AG09319 (cell line): ENCODE measurements at regions not wholly inside any gene's neighbourhood (a gene's known extent, or its start where the extent isn't known, plus 50 kb on each side); places are given as distances from the start of the nearest gene placed in this dataset.
"Not testable (repeated sequence)": the region's sequence is repeated elsewhere in the genome, so short reads cannot be mapped to it uniquely, and the experiment has no call there.

ENCODE experiments used
- DNase-seq: peaks from one replicate; pipeline ENCODE4 v3.0.0-alpha.2; 2010; ENCODE audit warnings: low read depth; ENCODE audit errors: extremely low read depth
- TF ChIP-seq, protein P1 (sequence below): IDR thresholded peaks from 2 replicates; pipeline ENCODE4 v1.5.1; 2011; ENCODE audit warnings: low read depth, mild to moderate bottlenecking, inconsistent platforms, low read length, moderate library complexity

DNA sequence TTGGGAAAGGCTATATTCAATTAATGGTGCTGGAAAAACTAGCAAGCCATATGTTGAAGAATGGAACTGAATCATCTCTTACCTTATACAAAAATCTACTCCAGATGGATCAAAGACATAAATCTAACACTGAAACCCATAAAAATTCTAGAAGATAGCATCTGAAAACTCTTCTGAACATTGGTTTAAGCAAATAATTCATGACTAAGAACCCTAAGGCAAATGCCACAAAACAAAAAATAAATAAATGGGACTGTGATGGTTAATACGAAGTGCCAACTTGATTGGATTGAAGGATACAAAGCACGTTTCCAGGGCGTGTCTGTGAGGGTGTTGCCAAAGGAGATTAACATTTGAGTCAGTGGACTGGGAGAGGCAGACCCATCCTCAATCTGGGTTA, 1130.0 kb downstream of the DNAJB9 start:
- TF ChIP-seq, protein P1, sequence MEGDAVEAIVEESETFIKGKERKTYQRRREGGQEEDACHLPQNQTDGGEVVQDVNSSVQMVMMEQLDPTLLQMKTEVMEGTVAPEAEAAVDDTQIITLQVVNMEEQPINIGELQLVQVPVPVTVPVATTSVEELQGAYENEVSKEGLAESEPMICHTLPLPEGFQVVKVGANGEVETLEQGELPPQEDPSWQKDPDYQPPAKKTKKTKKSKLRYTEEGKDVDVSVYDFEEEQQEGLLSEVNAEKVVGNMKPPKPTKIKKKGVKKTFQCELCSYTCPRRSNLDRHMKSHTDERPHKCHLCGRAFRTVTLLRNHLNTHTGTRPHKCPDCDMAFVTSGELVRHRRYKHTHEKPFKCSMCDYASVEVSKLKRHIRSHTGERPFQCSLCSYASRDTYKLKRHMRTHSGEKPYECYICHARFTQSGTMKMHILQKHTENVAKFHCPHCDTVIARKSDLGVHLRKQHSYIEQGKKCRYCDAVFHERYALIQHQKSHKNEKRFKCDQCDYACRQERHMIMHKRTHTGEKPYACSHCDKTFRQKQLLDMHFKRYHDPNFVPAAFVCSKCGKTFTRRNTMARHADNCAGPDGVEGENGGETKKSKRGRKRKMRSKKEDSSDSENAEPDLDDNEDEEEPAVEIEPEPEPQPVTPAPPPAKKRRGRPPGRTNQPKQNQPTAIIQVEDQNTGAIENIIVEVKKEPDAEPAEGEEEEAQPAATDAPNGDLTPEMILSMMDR: no peak

DNA sequence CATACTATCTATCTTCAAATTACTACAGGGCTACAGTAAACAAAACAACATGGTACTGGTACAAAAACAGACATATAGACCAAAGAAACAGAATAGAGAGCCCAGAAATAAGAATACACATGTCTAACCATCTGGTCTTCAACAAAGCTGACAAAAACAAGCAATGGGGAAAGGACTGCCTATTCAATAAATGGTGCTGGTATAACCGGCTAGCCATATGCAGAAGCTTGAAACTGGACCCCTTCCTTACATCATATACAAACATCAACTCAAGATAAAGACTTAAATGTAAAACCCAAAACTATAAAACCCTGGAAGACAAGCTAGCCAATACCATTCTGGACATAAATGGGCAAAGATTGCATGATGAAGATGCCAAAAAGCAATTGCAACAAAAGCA, 1143.7 kb downstream of the DNAJB9 start:
- TF ChIP-seq, protein P1: no peak
- DNase-seq: no peak

More for the DNA sequence above, 1130.0 kb downstream of the DNAJB9 start:
- DNase-seq: no peak

DNA sequence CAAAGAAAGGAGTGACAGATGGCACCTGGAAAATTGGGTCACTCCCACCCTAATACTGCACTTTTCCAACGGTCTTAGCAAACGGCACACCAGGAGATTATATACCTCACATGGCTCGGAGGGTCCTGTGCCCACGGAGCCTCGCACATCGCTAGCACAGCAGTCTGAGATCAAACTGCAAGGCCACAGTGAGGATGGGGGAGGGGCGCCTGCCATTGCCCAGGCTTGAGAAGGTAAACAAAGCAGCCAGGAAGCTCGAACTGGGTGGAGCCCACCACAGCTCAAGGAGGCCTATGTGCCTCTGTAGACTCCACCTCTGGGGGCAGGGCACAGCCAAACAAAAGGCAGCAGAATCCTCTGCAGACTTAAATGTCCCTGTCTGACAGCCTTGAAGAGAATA, 1149.7 kb downstream of the DNAJB9 start:
- DNase-seq: not testable (repeated sequence)

DNA sequence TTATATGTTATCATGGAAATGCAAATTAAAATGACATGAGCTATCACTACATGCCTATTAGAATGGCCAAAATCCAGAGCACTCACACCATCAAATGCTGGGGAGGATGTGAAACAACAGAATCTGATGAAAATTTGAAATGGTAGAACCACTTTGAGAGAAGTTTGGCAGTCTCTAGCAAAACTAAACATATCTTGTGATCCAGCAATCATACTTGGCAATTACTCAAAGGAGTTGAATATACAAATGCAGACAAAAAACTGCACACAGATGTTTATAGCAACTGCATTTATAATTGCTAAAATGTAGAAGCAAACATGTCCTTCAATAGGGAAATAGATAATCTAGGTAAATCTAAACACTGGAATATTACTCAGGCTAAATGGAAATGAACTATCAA, 1164.9 kb downstream of the DNAJB9 start:
- TF ChIP-seq, protein P1: no peak
- no peak for DNase-seq

DNA sequence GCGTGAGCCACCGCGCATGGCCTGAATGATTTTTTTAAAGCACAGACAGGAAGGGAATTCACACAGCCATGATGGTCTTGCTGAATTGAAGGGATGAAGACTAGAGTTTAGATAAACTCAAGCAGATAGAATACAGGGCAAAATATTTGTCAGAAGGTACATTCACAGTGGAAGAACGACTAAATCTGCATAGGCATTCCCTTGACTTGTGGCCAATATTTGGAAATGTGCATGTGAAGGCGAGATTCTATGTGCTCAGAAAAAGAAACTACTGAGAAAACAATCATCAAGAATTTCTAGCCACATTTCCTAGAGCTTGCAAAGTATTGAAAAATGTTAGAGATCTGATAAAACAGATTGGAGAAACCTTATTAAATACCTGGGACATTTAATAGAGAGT, 1166.2 kb downstream of the DNAJB9 start:
- TF ChIP-seq, protein P1: no peak
- no peak for DNase-seq

DNA sequence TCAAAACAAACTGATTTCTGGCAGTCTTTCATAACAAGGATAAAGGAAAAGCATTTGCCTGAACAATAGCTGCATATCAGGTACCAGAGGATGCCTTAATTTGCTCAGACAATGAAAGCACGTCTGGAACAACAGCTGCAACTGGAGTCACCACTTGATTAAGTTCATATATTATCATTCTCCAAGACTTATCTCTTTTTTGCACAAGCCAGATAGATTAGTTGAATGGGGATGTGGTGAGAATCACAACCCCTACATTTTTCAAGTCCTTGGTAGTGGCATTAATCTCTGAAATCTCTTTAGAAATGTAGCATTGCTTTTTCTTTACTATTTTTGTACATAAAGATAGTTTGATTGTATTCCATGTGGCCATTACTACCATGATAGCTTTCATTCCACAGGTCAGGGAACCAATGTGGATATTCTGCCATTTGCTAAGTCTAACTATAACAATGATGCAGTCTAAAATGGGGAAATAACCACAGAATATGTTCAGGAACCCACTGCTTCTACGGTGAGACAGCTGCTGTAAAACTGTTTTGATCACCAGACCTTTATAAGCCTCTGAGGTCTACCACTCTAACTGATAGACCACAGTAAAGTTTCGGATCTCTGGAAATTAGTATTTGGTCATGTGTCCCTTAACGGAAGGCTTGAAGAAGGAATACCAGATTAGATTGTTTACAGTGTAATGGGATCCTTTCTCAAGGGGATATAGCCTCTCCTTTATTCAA, 1176.2 kb downstream of the DNAJB9 start:
- TF ChIP-seq, protein P1: no peak
- DNase-seq: no peak

DNA sequence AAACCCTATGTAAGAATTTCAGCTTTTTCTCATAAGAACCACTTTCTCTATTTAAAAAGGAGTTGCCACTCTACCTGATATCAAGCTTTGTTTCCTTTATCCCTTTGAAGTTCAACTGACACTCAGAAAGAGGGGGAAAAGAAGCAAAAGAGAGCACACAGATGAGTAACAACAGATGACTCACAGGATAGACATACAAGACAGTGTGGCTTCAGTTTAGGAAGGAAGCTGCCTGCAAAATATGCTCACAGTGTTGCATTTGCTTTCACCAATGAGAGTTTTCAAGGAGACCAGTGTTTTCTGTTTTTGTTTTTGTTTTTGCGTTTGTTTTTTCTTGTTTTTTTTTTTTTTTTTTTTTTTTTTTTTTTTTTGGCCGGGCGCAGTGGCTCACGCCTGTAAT, 1181.6 kb downstream of the DNAJB9 start:
- TF ChIP-seq, protein P1: no peak
- DNase-seq: no peak

DNA sequence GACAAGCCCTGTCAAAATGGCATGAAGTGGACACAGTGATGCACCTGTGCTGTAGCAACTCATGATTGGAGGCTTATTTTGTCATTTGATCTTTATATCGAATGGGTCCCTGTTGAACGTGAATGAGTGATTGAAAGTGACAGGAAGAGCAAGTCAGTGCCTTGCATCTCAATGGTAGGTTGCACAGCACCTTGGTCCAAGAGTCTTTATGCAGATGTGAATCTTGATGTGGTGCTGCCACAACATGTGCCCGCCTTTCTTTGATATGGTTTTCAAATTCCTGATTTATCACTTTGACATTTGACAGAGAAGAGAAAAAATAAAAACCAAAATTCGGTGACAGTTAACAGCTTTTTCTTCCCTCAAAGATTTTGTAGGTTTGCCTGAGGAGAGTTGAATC, 1182.4 kb downstream of the DNAJB9 start:
- TF ChIP-seq, protein P1: no peak
- DNase-seq: no peak
